Bronchial epithelial cell (primary cell): ENCODE measurements at regions not wholly inside any gene's neighbourhood (a gene's known extent, or its start where the extent isn't known, plus 50 kb on each side); places are given as distances from the start of the nearest gene placed in this dataset.

ENCODE experiments used
- DNase-seq: peaks from one replicate; pipeline ENCODE4 v3.0.0-alpha.2; 2010; ENCODE audit warnings: low read depth
- FAIRE-seq: peaks from 2 replicates; lab custom pipeline; 2011; peaks lifted over from hg19 to GRCh38; lab: Jason Lieb, UNC
- H3K27me3 ChIP-seq: 2 replicates; pipeline ENCODE4 v1.5.1; 2011; ENCODE audit warnings: low read length; ENCODE audit not compliant: control insufficient read depth, insufficient read depth
- H3K36me3 ChIP-seq: 2 replicates; pipeline ENCODE4 v1.5.1; 2011; ENCODE audit warnings: low read length; ENCODE audit not compliant: control insufficient read depth, insufficient read depth
- H3K4me3 ChIP-seq: 2 replicates; pipeline ENCODE4 v1.5.1; 2011; ENCODE audit warnings: mild to moderate bottlenecking, low read depth, low read length, control low read depth
- TF ChIP-seq, protein P1 (sequence below): IDR thresholded peaks from 2 replicates; pipeline ENCODE4 v1.5.1; 2011; ENCODE audit warnings: mild to moderate bottlenecking, moderate library complexity, low read length, control low read depth, inconsistent platforms; ENCODE audit not compliant: insufficient read depth, severe bottlenecking

DNA sequence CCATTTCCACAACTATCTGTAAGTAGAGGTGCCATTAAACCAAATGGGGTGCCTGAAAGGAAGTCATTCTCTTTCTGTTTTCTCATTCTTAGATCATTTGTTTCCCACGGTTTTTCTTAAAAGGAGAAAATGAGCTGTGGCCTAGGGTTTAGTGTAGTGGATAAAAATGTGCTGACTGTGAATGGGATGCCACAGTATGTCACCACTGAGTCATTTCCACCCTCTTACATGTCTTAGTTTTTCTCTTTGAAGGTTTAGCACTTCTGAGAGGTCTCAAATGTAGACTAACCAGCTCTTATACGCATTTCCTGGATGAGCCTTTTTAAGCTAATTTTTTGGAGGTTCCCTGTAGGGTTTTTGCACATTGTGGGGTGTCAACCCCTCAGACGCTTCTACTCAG lies 244.5 kb upstream of the SPANXN1 start:
- peak; percentile 39 for DNase-seq
- no peak overlapping the region for H3K4me3 ChIP-seq
- H3K36me3 ChIP-seq = no peaks in the 10 kb centered on the region
- no peak for FAIRE-seq
- no peaks in the 10 kb centered on the region for H3K27me3 ChIP-seq
- TF ChIP-seq, protein P1, sequence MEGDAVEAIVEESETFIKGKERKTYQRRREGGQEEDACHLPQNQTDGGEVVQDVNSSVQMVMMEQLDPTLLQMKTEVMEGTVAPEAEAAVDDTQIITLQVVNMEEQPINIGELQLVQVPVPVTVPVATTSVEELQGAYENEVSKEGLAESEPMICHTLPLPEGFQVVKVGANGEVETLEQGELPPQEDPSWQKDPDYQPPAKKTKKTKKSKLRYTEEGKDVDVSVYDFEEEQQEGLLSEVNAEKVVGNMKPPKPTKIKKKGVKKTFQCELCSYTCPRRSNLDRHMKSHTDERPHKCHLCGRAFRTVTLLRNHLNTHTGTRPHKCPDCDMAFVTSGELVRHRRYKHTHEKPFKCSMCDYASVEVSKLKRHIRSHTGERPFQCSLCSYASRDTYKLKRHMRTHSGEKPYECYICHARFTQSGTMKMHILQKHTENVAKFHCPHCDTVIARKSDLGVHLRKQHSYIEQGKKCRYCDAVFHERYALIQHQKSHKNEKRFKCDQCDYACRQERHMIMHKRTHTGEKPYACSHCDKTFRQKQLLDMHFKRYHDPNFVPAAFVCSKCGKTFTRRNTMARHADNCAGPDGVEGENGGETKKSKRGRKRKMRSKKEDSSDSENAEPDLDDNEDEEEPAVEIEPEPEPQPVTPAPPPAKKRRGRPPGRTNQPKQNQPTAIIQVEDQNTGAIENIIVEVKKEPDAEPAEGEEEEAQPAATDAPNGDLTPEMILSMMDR = no peak

DNA sequence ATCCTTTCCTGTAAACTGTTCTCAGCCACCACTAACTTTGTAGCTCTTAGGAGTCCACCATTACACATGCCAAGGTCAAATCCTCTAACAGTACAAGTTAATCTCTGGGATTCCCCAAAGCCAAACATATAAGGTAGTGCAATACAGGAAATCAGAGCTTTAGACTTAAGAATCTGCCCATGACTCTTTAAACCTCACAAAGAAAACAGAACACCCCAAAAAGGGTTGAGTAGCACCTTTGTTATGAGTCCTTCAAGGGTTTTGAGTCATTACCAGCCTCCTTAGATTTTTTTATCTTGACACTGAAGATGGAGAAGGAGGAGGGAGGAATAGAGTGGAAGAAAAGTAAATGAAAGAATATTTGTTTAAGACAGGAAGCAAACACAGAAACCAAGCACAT lies 243.9 kb upstream of the SPANXN1 start:
- Histone ChIP-seq H3K4me3 (no peak overlapping the region), H3K36me3 (no peaks in the 10 kb centered on the region), H3K27me3 (no peaks in the 10 kb centered on the region)
- DNase-seq = peak; percentile 22
- TF ChIP-seq, protein P1 = no peak
- FAIRE-seq = no peak

DNA sequence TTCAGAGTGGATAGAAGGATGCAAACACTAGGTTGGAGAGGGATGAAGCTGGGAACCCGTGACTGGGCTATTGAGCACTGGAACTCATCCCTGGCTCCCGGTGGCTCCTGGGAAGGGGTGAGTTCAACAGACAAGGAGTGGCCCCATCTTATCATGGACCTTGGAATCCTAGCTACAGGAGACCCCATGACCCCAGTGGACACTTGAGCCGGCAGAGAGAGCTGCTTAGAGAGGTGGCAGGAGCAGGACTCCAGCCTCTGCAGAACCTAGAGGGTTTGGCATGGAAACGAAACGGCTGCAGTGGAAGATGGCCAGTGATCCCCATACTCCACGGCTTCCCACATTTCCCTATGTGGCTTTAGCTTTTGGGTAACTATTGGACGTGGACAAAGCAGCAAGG lies 205.8 kb upstream of the SPANXN1 start:
- H3K4me3 ChIP-seq = no peak overlapping the region

DNA sequence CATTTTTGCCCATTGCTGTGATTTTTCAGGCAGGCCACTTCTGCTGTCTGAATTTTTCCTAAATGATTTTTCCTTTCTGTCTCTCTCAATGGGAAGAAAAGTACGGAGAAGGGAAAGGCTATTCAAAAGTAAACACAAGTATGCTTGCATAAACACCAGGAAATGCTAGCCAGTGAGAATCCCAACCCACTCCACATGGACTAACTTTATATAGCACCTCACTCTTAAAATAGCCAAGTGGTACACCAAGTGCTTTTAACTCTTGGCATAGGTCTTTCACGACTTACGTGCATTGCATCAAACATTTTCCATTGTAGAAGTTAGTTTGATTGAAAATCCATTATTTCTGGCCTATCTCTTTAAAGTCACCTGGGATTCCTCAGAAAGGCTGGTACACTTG lies 178.9 kb upstream of the SPANXN1 start:
- no peak for DNase-seq
- TF ChIP-seq, protein P1 = no peak
- H3K36me3 ChIP-seq = no peaks in the 10 kb centered on the region
- H3K4me3 ChIP-seq = no peak overlapping the region
- no peak for FAIRE-seq
- no peaks in the 10 kb centered on the region for H3K27me3 ChIP-seq

More for the DNA sequence above, 205.8 kb upstream of the SPANXN1 start:
- Histone ChIP-seq H3K36me3 (no peaks in the 10 kb centered on the region), H3K27me3 (no peaks in the 10 kb centered on the region)
- FAIRE-seq = no peak
- DNase-seq = no peak
- TF ChIP-seq, protein P1 = no peak

DNA sequence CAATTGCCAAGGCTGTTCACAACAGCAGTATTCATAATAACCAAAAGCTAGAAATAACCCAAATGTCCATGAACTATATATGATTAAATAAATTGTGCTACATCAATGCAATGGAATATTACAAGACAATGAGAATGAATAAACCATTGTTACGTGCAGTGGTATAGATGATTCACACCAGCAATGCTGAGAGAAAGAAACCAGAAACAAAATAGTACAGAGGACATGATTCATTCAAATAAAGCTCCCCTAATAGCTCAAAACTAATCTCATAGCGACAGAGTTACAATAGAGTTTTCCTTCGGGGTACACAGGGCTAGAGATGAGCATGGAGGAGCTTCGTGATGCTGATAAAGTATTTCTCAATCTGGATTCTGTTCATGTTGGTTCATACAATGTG lies 148.1 kb upstream of the SPANXN1 start:
- DNase-seq (no peak), FAIRE-seq (no peak)
- Histone ChIP-seq H3K36me3 (no peaks in the 10 kb centered on the region), H3K27me3 (no peaks in the 10 kb centered on the region), H3K4me3 (no peak overlapping the region)
- TF ChIP-seq, protein P1 = no peak
